GM18520 (cell line): ENCODE measurements at regions not wholly inside any gene's neighbourhood (a gene's known extent, or its start where the extent isn't known, plus 50 kb on each side); places are given as distances from the start of the nearest gene placed in this dataset.

Source experiments
- ATAC-seq: cut with Tn5 transposase; IDR thresholded peaks from one replicate; pipeline ENCODE4 v1.9.1; 2021; ENCODE audit not compliant: unreplicated experiment

DNA sequence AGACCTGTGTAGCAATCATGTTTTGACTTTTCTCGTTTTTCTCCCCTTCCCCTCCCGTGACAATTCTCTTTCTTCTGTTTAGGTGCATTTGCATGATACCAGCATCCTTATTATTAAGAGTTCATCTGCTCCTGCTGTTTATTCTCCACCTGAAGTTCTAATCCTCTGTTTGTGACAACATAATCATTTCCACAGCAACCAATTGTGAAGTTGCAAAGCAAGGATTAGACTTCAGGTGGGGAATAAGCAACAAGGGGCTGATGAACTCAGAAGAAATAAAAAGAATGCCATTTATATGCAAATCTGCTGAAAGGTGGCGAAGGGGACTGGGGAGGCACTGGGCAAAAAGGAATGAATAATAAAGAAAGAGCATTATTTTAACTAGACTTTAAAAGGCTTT, 124.8 kb upstream of the LINC00305 start:
- no peak for ATAC-seq

DNA sequence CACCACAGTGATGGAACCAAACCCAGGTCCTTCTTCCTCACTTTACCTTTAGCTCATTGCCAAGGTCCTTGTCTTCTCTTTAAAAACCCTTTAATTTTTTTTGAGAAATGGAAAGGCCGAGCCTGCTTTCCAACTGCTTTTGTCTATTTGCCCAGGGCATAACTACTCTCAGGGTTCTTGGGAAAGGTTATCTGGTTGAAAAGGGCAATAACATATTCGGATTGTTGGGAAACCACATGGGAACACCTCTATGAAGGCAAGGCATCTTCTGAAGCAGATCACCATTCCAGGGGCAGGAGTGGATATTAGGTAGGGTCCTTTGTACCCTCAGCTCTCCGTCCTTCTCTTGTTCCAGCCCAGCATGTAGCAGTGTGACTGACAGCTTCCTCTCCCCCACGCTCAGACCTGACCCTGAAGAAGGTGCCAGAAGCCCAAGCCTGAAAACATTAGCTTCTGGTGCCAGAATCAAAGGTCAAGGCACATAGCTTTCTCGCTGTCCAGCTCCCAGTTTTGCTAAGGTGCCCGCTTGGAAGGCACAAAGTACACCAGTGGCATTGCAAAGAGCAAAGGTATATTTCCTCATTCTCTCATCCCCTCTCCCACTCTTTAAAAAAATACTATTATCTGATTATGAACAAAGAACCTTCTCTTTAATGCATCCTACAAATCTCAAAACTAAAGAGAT, 123.2 kb upstream of the LINC00305 start:
- no peak for ATAC-seq

DNA sequence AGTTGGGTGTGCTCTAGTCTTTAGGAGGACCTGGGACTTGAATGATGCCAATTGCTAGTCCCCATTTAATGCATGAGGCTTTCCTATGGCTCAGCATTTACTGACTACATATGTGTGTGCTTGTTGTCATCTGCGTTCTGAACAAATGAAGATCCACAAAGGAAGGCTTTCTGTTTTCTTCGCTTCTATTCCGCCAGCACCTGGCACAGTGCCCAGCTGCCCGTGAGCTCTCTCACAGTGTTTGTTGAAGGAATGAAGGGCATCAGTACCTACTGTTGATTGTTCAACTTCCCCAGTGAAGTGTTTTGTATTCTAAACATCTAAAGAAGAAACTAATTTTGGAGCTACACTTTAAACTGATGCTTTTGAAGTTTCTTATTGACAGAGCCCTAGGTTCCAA, 122.4 kb upstream of the LINC00305 start:
- no peak for ATAC-seq

DNA sequence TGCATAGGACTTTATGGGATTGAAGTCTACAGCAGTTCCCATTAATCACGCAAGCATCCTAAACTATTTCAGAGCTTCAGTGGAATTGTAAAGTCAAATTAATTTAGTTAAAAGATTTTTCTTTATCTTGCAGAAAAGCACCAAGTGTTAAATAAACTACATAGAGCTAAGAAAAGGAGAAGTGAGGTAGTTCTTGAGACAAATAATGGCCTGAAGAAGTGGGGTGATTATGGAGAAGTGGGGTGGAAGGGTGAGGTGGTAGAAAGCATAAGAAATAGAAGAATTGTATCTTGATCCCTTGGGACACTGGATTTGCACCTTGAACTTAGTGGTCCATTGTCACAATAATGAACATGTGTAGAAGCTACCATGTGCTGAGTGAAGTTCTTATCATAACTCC, 121.7 kb upstream of the LINC00305 start:
- no peak for ATAC-seq

DNA sequence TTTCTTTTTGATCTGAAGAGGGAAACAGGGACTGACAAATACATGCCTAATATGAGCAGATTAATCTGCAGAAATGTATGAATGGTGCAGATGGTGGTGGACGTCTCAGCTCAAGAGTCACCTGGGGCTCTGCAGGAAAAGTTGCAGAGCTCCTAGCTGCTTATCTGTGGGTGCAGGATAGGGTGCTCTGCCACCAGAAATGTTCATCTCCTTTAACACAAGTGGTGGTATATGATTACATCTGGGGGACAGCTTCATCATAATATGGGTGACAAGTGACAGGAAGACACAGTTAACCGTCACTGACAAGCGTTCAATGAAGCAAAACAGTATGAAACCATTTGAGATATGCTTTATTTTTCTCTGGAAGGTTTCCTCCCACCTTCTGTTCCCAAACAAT, 121.2 kb upstream of the LINC00305 start:
- ATAC-seq, result no peak

DNA sequence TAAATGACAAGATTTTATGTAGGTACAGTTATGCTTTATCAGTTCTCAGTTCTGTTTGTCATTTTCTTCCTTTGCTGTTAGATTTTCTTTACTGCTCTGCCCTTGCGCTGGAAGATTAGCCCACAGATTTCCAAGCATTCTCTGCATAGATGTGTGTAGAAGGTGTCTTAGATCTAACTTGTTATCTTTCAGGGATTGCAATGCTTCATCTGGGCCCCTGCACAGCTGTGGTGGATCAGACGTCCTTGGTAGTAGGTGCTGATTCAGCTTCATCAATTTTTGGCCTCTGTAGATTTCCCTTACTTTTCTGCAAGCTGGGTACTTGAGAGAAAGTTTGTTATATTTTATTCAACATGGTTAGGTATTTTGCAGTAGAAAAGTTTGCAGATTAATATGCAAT, 115.3 kb upstream of the LINC00305 start:
- no peak for ATAC-seq

DNA sequence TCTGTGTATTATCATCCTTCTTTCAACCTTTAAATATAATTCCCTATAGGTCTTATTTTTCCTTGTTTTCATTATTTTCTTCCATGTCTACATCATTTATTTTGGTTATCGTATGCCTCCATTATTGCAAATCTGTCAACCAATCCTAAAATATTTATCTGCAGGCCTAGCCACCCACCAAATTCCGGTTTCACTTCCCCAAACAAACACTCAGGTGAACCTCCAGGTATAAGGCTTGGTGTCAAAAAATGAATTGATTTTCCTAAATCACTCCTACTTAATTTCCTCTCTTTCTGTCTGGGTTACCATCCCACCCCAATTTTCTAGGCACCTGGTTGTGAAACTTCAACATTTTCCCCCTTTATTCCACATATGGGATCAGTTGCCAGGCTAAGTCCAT, 111.9 kb upstream of the LINC00305 start:
- no peak for ATAC-seq

DNA sequence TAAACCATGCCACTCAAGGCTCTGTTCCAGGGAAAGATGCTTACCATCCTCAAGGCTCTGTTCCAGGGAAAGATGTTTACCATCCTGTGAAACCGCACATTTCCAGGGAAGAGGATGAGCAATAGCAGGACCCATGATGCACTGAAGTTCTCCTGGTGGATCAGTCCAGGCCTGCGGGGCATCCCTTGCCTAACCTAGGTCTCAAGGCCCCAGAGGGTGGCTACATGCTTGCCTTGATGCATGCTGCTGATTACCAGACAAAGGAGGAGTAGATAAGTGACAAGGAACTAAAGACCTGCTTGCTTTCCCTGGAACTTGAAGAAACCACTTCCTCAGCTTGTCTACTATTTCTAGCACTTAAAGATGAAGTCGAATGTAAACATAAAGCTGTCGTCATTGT, 111.0 kb upstream of the LINC00305 start:
- no peak for ATAC-seq

DNA sequence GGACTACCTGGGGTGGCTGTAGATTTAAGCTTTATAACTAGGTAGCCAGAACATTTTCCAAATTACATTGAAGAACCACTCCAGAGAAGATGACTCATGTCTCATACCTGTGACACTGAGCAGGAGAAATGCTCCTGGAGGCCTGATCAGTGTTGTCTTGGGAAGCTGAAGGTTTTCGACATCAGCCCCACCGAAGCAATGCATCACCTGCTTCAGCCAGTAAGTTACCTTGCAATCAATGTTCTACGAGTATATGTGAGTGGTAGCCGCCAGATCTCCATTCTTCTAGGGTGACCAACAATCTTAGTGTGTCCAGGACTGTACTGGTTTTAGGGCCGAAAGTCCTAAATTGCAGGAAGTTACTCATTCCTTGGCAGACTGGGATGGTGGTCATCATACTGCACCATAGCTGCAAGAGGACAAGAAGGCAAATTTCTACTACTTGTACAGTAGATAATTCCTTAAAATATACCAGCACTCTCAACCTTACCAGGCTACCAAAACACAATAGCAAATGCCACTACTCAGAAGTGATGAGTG, 109.3 kb upstream of the LINC00305 start:
- ATAC-seq, result no peak

DNA sequence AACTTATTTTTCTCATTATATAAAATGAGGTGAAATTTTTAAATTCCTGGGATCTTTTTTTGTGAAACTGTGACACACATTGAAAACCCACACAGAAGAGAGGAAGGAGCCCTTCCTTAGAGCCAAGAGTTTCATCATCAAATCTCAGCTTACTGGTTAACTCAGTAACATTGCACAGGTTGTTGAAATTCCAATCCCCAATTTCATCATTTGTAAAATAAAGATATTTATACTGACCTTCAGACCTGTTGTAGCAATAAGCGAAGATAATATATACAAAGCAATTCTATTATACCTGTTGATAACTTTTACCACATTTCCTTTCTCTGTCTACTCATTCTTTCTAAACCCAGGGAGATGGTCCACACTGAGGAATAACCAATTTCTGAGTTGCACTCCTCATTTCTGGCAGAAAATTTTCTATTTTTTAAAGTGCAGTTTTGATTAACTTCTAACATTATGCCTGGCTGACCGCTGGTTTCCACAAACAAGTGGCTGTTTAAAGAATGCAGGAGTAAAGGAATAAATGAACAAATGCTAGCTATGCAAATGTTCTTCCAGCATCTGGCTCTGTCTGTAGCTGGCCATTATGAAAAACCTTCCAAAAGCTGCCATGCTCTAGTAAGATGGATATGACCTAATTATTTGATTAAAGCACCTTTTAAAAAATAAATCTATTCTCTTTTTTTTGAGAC, 105.7 kb upstream of the LINC00305 start:
- no peak for ATAC-seq

DNA sequence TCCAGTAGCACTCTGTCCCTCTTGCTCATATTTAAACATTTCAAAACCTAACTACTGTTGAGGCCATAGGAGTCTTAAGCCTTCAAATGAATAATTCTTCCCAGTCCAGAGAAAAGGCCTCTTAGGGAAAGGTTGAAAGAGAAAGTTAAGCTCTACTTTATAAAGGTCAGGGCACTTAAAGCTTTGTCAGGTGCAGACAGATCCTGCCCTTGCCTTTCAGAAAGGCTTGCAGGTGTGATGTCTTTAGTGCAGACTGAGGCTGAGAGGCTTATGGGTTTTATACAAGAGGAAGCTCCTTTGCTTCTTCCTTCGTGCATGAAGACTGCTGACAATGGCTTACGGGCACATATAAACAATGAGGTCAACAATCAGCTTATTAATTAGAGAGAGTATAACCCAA, 105.0 kb upstream of the LINC00305 start:
- ATAC-seq, result no peak

DNA sequence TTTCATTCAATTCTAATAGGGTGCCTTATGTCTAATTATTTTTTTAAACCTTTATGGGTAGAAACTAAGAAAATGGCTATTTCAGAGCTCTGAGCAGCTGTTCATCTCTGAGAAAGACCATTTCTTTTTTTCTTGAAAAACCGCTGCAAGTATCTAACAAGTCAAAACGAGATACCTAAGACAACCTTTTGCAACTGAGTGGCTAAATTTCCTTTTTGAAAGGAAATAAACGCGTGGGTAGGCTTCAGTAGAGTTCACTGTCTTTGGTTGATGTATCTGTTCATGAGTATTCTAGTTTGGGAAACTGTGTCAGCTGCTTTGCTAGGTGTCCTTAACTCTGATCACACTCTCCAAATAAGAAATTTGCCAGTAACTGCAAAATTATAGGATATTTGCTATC, 104.3 kb upstream of the LINC00305 start:
- ATAC-seq, result no peak

DNA sequence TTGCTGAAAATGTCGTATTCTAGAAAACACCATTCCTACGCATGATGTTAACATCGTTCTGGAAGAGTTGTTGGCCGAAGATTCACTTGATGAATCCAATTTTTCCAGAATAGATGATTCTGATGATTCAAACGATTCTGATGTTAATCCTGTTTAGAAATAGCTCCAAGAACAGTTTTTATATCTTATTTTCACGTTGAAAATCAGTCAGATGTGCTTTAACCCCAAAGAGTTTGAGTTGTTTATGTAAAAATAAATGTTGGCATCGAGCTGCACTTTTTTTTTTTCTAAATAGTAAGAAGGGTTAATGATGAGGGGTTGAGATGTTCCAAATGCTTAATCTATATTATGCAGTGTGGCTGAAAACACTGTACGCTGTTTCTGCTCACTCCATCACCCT, 99.9 kb upstream of the LINC00305 start:
- no peak for ATAC-seq

DNA sequence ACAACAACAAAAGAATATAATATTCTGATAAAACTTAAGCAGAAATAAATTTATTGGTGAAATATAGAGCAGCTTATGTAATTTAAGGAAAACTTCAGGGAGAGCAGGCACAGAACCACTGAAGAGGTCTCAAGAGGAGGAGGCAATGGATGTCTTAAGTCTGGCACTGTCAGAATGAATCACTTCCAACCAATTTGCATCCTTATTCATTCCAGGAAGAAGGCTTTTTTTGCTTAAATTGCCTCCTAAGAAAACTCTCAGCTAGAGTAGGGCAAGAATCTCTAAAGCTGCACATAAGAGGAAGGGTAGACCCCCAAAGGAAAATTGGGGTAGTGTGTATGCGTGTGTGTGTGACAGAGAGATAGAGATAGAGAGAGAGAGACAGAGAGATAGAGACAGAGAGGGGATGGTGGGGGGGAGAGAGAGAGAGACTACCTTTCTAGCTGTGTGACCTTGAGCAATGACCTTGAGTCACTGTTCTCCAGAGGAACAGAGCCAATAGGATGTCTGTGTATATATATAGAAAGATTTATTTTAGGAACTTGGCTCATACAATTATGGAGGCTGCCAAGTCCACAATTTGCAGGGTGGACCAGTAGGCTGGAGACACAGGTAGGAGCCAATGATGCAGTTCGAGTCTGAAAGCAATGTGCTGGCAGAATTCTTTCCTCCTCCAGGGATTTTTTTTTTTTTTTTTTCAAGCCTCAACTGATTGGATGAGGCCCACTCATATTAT, 96.4 kb upstream of the LINC00305 start:
- ATAC-seq, result no peak

DNA sequence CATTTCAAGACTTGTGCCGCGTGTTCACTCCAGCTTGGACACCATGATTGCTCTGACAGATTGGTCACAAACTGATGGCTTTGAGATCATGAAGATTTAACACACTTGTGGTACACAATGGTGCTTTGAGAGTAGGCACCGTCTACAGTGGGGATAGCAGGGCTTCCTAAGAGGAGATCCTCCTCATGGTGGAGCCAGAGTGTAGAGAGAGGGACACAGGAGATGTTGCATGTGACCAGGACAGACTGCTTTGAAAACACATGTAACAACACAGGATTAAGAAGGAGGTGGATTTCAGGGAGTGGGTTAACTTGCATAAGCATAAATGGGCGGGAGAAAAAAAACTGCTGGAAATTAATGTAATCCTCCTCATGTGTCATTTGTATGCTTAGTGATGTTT, 95.7 kb upstream of the LINC00305 start:
- ATAC-seq, result no peak

DNA sequence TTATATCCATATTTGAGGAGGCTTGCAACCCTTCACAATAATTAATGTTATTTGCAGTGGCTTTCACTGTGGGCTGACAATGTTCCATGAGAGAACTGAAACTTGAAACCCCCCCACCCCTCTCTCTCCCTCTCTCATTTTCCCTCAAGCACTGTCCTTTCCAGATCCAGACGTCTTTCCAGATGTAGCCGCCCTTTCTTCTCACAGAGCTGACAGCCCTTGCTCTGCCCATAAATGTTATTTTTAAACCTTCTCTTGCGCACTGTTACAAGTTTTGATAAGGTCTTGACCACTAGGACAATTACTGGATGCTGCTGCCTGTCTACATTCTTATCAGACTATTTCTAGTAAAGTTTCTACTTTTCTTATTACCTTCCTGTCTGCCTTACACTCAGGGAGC, 91.4 kb upstream of the LINC00305 start:
- ATAC-seq, result no peak

DNA sequence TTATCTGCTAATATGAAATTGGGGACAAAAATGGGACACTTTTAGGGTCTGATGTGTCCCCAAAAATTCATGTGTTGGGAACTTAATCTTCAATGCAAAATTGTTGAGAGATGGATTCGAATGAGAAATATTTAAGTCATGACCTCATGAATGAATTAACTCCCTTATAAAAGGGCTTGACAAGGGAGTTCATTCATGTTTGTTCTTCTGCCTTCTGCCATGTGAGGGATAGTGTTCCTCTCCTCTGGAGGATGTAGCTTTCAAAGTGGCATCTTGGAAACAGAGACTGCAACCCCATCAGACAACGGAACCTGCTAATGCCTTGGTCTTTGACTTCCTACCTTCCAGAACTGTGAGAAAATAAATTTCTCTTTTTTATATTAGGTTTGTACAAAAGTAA, 89.2 kb upstream of the LINC00305 start:
- ATAC-seq, result no peak

DNA sequence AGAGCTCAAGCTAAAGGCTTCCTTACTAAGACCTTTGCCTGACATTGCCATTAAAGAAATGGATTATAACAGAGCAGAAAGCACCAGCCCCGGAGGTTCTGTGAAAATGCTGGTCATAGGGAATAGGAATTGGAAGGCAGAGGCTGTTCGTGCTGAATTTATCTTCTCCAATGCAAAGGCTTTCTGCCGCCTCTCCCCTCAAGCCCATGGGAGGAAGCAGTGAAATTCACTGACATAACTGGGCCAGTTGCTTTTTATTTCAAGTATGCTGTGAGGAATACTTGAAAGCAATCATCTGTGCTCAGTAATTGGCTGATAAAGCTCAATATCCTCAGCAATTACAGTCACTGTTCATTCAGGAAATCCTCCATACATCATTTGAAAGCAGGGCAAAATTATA, 85.4 kb upstream of the LINC00305 start:
- ATAC-seq, result no peak

DNA sequence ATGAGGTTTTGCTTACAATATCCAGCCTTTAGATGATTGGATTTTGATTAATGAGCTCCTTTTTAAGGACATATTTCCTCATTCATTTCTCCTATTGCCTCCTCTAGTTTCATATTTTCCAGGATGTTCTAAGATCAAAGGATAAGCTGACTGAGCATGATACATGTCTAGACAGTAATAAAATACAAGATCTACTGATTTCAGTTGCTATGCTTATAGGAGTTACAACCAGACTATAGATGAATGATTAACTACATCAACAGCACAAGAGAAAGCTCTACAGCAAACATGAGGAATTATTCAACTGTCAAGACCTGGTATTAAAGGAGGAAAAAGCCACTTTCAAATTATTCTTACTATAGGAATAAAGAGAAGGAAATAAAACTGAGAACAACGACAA, 85.0 kb upstream of the LINC00305 start:
- no peak for ATAC-seq

DNA sequence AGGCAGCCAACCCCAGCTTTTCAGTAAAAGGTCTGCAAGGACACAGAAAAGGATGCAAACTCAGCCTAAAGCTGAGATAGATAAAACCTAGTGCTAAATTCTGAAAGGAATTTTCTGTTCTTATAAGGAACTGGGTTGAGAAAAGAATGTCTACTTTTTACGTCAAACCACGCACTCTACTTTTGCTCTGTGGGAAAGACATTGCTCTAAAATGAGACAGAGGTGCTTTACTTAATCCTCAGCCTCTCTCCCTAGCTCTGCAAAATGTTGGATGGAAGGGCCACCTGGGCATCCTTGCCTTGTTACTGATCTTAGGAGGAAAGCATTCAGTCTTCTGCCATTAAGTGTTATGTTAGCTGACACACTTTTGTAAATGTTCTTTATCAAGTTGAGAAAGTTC, 72.1 kb upstream of the LINC00305 start:
- ATAC-seq, result no peak

DNA sequence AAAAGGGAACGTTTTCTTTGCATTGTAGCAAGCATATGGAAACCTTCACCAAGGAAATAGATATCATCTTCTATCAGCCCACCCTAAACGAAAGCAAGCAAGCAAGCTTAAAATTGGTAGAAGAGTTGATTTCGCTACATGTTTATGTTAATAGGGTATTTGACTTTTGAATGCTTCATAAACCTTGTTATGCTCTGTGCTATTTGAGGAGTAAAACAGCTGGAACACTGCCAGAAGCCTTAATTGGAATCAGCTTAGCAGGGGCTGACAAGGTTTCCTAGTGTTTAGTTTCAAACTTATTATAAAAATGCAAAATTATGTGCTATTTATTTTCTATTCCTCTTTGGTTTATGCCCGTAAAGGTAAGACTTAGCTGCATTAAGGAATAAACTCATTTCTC, 70.6 kb upstream of the LINC00305 start:
- ATAC-seq, result no peak

DNA sequence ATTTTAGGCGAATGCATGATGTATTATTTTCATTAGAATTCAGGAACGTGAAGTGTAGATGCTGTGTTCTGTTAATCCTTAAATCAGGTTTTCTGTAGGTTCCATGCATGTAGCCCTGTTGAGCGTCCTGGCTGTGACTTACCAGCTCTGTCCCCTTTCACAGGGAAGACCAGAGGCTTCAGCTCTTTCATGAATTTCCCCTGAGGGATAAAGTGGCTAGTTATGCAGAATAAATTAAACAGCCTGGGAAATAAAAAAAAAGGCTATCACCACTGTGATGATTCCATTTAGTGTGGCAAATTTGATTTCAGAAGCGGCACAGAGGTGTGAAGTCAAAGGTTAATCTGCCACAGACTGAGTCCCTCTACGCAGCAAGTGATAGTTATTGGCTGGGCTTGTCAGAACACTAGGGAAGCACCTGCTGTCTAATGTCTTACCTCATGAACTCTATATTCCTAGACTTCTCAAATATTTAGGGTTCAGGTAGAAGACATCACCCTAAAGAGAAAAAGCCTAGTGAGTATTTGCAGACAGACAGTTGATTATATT, 61.6 kb upstream of the LINC00305 start:
- no peak for ATAC-seq
